GM12878 (cell line): ENCODE measurements at regions not wholly inside any gene's neighbourhood (a gene's known extent, or its start where the extent isn't known, plus 50 kb on each side); places are given as distances from the start of the nearest gene placed in this dataset.

ENCODE experiments used
- ATAC-seq: fragments of 200-7000 bp; cut with Tn5 transposase; 3 replicates; pipeline ENCODE4 v1.9.1; 2020; ENCODE audit warnings: mild to moderate bottlenecking, moderate library complexity
- BruUV-seq: library from RNA; stranded (reverse); fragments of 400-500 nt; replicated peaks from 2 replicates; lab custom pipeline; 2021; lab: Mats Ljungman, UMichigan
- CTCF ChIA-PET: fragments of 300-600 bp; sonication (Branson Sonifier 250); formaldehyde crosslinking; extraction: SDS; loops from one replicate; lab custom pipeline; 2021; ENCODE audit warnings: inconsistent platforms; lab: Yijun Ruan, JAX
- POLR2A ChIA-PET: fragments of 350-600 bp; formaldehyde crosslinking; extraction: SDS; loops from one replicate; lab custom pipeline; 2021; ENCODE audit warnings: inconsistent platforms; lab: Charles Lee
- RAD21 ChIA-PET: fragments of 300-600 bp; sonication (Branson Sonifier 250); formaldehyde crosslinking; loops from one replicate; lab custom pipeline; 2023; ENCODE audit warnings: antibody characterized with exemption; ENCODE audit not compliant: unreplicated experiment; lab: Charles Lee
- SMC1A ChIA-PET: fragments of 300-600 bp; sonication (Branson Sonifier 250); formaldehyde crosslinking; loops from one replicate; lab custom pipeline; 2023; ENCODE audit not compliant: unreplicated experiment, uncharacterized antibody; lab: Charles Lee
- DNase-seq: peaks from one replicate; pipeline ENCODE4 v3.0.0-alpha.2; 2011; ENCODE audit warnings: low read depth, low spot score
- FAIRE-seq: peaks from 3 replicates; lab custom pipeline; 2011; peaks lifted over from hg19 to GRCh38; lab: Jason Lieb, UNC
- H2AFZ ChIP-seq: 2 replicates; pipeline ENCODE4 v1.6.0; 2011; ENCODE audit warnings: low read depth, low read length, control low read depth; ENCODE audit not compliant: control insufficient read depth
- H3K27ac ChIP-seq: 2 replicates; pipeline ENCODE4 v1.5.1; 2011; ENCODE audit warnings: control low read depth; ENCODE audit not compliant: control insufficient read depth, insufficient read depth
- H3K27me3 ChIP-seq, 2 experiments: replicated peaks in 1 of 2; 2 replicates each; pipeline versions ENCODE4 v1.6.0 to v1.6.1; 2011; ENCODE audit warnings: low read length in 1 of 2; ENCODE audit not compliant: control insufficient read depth in 2 of 2, insufficient read depth in 2 of 2
- H3K36me3 ChIP-seq, 2 experiments: 2 replicates each; pipeline ENCODE4 v1.5.1; 2011; ENCODE audit warnings: low read length in 1 of 2; ENCODE audit not compliant: control insufficient read depth in 2 of 2, insufficient read depth in 2 of 2
- H3K4me1 ChIP-seq: 2 replicates; pipeline ENCODE4 v1.6.1; 2011; ENCODE audit warnings: mild to moderate bottlenecking, low read length, moderate library complexity, mixed read lengths; ENCODE audit not compliant: control insufficient read depth, insufficient read depth
- H3K4me2 ChIP-seq: 2 replicates; pipeline ENCODE4 v1.6.0; 2011; ENCODE audit warnings: control low read depth; ENCODE audit not compliant: control insufficient read depth, insufficient read depth
- H3K4me3 ChIP-seq: fragments of 200-600 bp; sonication (generic); 2 replicates; pipeline ENCODE4 v1.5.1; 2016
- H3K79me2 ChIP-seq: 2 replicates; pipeline ENCODE4 v1.6.0; 2011; ENCODE audit warnings: low read length; ENCODE audit not compliant: control insufficient read depth, insufficient read depth
- H3K9ac ChIP-seq: 2 replicates; pipeline ENCODE4 v1.8.0; 2011; ENCODE audit warnings: low read length, control low read depth, mixed read lengths; ENCODE audit not compliant: control insufficient read depth, insufficient read depth
- H3K9me3 ChIP-seq: replicated peaks from 3 replicates; pipeline ENCODE4 v1.5.1; 2011; ENCODE audit warnings: mild to moderate bottlenecking, low read length; ENCODE audit not compliant: control insufficient read depth, insufficient read depth
- H4K20me1 ChIP-seq: 2 replicates; pipeline ENCODE4 v1.6.0; 2011; ENCODE audit not compliant: control insufficient read depth, insufficient read depth
- ATF7 ChIP-seq: fragments of 450-650 bp; IDR thresholded peaks from 2 replicates; pipeline ENCODE4 v1.6.1; 2016; ENCODE audit warnings: low read depth, mild to moderate bottlenecking
- CEBPB ChIP-seq, 2 experiments: fragments of 150-350 bp in 1 of 2; IDR thresholded peaks; 2 replicates each; pipeline ENCODE4 v1.6.1; 2012 to 2014; ENCODE audit warnings: low read depth in 2 of 2, low read length in 2 of 2, borderline replicate concordance in 1 of 2, inconsistent platforms in 1 of 2
- MAX ChIP-seq: IDR thresholded peaks from 2 replicates; pipeline ENCODE4 v1.6.1; 2012; ENCODE audit warnings: low read depth, low read length, improper control_type of control experiment
- PAX5 ChIP-seq: IDR thresholded peaks from 2 replicates; pipeline ENCODE4 v1.6.1; 2011; ENCODE audit warnings: low read depth, low read length, borderline replicate concordance
- SIN3A ChIP-seq: IDR thresholded peaks from 2 replicates; pipeline ENCODE4 v1.6.1; 2012; ENCODE audit warnings: low read depth, low read length, improper control_type of control experiment
- SPI1 ChIP-seq: IDR thresholded peaks from 2 replicates; pipeline ENCODE4 v1.6.1; 2011; ENCODE audit warnings: low read depth, mild to moderate bottlenecking, low read length, moderate library complexity, borderline replicate concordance; ENCODE audit not compliant: insufficient read depth
- SREBF1 ChIP-seq: IDR thresholded peaks from 2 replicates; pipeline ENCODE4 v1.6.1; 2012; ENCODE audit warnings: mild to moderate bottlenecking, low read length
- TARDBP ChIP-seq: IDR thresholded peaks from 2 replicates; pipeline ENCODE4 v1.6.1; 2016; ENCODE audit warnings: borderline replicate concordance
- USF1 ChIP-seq: IDR thresholded peaks from 2 replicates; pipeline ENCODE4 v1.6.1; 2011; ENCODE audit warnings: borderline replicate concordance, low read depth, mild to moderate bottlenecking, moderate library complexity, mixed read lengths, low read length; ENCODE audit not compliant: insufficient read depth; ENCODE audit errors: extremely low read length
- ZBED1 ChIP-seq: IDR thresholded peaks from 2 replicates; pipeline ENCODE4 v1.6.1; 2016; ENCODE audit warnings: borderline replicate concordance
- WGBS: methylation state at CpG from one replicate; pipeline ENCODE4 v1.1.6; 2016; ENCODE audit warnings: low lambda C conversion rate; ENCODE audit not compliant: insufficient replicate concordance, insufficient coverage; ENCODE audit errors: missing lambda C conversion rate; 5-methylcytosine and 5-hydroxymethylcytosine counted together
- in situ Hi-C: fragments of 300-500 bp; cut with MboI; formaldehyde crosslinking; loops from 9 replicates; pipeline ENCODE4 v1.14.3; 2018; ENCODE audit warnings: mixed read lengths
- intact Hi-C: fragments of 100-400 bp; cut with micrococcal nuclease; formaldehyde crosslinking; loops from one replicate; pipeline ENCODE4 v1.14.2; 2022; ENCODE audit not compliant: unreplicated experiment
- TF ChIP-seq, protein P1 (sequence below): fragments of 150-350 bp; IDR thresholded peaks from 2 replicates; pipeline ENCODE4 v1.6.1; 2016; ENCODE audit warnings: low read depth, low read length
- TF ChIP-seq, protein P2 (sequence below): fragments of 450-650 bp; IDR thresholded peaks from 2 replicates; pipeline ENCODE4 v1.6.1; 2017; ENCODE audit warnings: antibody characterized with exemption, mild to moderate bottlenecking, moderate library complexity

DNA sequence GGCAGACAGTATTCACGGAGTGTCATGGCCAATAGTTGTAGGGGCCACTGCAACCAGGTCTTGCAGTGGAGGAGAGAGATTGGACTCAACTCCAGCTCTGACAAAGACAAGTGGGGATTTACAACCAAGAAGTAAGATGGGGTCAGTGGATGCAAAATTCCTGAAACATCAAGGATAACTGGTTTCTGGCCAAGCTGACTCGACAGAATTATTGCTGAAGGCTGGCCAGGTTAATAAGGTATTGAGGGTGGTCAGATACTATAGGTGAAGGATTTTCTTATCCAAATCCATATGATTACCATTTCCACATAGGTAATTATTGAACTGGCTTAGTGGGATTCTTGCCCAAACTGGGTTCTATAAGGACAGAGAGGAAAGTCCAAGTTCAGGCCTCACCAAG, 64.9 kb upstream of the FOXG1 start (continued):
- TF ChIP-seq MAX (no peak), TARDBP (no peak)
- TF ChIP-seq, all 136 proteins: peak for 0

GRCh38 chr14:28703482-28703881, 63.1 kb upstream of the FOXG1 start:
- H3K27ac ChIP-seq = no peak overlapping the region
- CTCF ChIA-PET = no interaction called here
- no peaks in the 10 kb centered on the region for H3K79me2 ChIP-seq
- no peak for ATAC-seq
- in situ Hi-C loops (no loop called here), intact Hi-C loops (no loop called here)
- no peak overlapping the region for H3K9ac ChIP-seq
- SMC1A ChIA-PET = no interaction called here
- 23% methylated on average over 4 of the region's 4 CpGs for WGBS
- RAD21 ChIA-PET = no interaction called here
- TF ChIP-seq CEBPB (IDR thresholded peaks at IDR 0.05; ENCODE audit: borderline replicate concordance in 1 of 2, low read depth in 2 of 2, low read length in 2 of 2) = no peak
- TF ChIP-seq SPI1 = no peak
- no peak for TF ChIP-seq ATF7
- TF ChIP-seq TARDBP = no peak
- TF ChIP-seq USF1 = no peak
- TF ChIP-seq SIN3A = no peak
- TF ChIP-seq, protein P1, sequence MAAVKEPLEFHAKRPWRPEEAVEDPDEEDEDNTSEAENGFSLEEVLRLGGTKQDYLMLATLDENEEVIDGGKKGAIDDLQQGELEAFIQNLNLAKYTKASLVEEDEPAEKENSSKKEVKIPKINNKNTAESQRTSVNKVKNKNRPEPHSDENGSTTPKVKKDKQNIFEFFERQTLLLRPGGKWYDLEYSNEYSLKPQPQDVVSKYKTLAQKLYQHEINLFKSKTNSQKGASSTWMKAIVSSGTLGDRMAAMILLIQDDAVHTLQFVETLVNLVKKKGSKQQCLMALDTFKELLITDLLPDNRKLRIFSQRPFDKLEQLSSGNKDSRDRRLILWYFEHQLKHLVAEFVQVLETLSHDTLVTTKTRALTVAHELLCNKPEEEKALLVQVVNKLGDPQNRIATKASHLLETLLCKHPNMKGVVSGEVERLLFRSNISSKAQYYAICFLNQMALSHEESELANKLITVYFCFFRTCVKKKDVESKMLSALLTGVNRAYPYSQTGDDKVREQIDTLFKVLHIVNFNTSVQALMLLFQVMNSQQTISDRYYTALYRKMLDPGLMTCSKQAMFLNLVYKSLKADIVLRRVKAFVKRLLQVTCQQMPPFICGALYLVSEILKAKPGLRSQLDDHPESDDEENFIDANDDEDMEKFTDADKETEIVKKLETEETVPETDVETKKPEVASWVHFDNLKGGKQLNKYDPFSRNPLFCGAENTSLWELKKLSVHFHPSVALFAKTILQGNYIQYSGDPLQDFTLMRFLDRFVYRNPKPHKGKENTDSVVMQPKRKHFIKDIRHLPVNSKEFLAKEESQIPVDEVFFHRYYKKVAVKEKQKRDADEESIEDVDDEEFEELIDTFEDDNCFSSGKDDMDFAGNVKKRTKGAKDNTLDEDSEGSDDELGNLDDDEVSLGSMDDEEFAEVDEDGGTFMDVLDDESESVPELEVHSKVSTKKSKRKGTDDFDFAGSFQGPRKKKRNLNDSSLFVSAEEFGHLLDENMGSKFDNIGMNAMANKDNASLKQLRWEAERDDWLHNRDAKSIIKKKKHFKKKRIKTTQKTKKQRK = no peak
- TF ChIP-seq PAX5 = no peak
- TF ChIP-seq, protein P2, sequence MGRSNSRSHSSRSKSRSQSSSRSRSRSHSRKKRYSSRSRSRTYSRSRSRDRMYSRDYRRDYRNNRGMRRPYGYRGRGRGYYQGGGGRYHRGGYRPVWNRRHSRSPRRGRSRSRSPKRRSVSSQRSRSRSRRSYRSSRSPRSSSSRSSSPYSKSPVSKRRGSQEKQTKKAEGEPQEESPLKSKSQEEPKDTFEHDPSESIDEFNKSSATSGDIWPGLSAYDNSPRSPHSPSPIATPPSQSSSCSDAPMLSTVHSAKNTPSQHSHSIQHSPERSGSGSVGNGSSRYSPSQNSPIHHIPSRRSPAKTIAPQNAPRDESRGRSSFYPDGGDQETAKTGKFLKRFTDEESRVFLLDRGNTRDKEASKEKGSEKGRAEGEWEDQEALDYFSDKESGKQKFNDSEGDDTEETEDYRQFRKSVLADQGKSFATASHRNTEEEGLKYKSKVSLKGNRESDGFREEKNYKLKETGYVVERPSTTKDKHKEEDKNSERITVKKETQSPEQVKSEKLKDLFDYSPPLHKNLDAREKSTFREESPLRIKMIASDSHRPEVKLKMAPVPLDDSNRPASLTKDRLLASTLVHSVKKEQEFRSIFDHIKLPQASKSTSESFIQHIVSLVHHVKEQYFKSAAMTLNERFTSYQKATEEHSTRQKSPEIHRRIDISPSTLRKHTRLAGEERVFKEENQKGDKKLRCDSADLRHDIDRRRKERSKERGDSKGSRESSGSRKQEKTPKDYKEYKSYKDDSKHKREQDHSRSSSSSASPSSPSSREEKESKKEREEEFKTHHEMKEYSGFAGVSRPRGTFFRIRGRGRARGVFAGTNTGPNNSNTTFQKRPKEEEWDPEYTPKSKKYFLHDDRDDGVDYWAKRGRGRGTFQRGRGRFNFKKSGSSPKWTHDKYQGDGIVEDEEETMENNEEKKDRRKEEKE = no peak
- TF ChIP-seq SREBF1 = no peak
- TF ChIP-seq ZBED1 = no peak
- TF ChIP-seq, all 136 proteins: peak for 0
- POLR2A ChIA-PET = no interaction called here
- no peaks in the 10 kb centered on the region for H4K20me1 ChIP-seq
- no peaks in the 10 kb centered on the region for H3K4me1 ChIP-seq
- no peak overlapping the region for H3K4me3 ChIP-seq
- no peak overlapping the region for H2AFZ ChIP-seq
- no peaks in the 10 kb centered on the region for H3K9me3 ChIP-seq
- FAIRE-seq = no peak
- no TSS peak for BruUV-seq
- H3K36me3 ChIP-seq = no peaks in the 10 kb centered on the region
- H3K27me3 ChIP-seq = no peaks in the 10 kb centered on the region
- DNase-seq = no peak
- H3K4me2 ChIP-seq = no peak overlapping the region
